IPS DF 19.7 (cell line): ENCODE measurements at regions not wholly inside any gene's neighbourhood (a gene's known extent, or its start where the extent isn't known, plus 50 kb on each side); places are given as distances from the start of the nearest gene placed in this dataset.
"Not testable (repeated sequence)": the region's sequence is repeated elsewhere in the genome, so short reads cannot be mapped to it uniquely, and the experiment has no call there.

Experiments
- DNase-seq: peaks from one replicate; pipeline ENCODE4 v3.0.0-alpha.2; 2013; ENCODE audit warnings: low read depth, low spot score

DNA sequence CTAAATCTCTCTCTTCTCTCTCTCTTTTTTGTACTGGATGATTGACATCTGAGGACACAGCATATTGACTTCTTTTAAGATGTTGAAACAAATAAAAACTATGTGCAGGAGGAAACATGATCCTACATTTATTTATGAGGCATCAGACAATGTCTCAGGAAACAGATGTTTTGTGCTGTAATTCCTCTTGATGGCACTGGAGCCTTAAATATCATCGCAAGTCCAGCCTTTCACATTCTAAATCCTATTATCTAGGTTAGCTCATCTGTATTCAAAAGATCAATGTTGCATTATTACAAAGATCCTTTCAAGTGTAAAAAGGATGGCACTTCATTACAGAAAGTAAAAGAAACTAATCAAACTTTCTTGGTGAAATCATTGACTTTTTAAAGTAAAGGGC, 63.9 kb downstream of the MAT2B start:
- no peak for DNase-seq

DNA sequence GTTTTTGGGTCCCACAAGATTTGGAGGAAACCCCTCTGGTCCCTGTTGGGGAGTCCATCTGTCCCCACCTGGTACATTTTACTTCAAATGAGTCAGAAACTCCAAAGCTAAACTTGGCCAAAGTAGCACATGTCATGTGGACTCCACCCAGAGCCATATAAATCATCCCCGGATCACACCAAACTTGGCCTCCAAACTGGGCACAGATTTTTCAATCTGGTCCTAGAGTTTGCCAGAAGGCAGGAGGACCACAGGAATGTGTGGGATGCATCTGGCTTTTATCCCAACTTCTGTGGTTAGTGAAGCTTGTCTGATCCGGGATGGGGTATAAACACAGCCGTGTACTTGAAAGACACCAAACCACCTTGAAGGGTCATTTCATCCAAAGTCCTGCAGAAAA, 66.3 kb downstream of the MAT2B start:
- DNase-seq = no peak

DNA sequence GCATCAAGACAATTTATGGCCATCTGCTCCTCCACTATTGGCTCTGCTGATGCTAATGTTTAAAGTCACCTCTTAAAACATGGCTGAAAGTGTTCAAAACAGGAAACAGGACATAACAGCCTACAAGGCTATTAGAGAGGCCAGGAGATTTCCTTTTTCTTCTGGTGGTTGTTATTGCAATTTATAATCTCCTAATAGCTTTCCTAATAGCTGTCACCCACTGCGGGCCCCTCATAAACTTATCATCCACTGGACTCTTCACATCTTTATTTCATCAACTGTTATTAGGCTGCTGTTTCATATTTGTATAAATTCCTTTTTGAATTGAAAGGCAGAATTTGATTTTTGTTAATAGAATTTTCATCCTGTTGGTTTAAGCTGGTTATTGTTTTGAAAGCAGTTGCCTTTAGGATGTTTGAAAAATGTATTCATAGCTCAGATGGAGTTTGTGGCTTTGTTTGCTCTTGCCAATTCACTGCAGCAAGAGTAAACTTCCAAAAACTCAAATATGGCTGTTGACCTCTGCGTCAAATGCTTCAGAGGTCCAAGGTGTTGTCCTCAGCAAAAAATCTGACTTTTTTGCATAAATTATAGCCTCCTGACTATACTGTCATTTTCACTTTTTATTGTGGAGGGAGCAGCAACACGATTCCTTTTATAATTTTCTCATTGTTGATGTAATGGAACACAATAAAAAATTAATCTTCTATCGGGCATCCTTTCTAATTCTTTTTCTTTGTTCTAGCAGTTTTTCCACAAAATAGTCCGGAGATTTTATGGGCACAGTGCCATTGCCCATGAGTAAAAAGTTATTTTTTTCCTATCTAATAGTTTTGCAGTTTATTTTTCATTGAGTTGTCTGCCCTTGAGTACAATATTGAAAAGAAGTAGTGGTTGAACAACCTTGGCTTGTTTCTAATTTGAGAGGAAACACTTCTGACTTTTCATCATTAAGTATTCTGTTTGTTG, 69.3 kb downstream of the MAT2B start:
- DNase-seq = no peak

DNA sequence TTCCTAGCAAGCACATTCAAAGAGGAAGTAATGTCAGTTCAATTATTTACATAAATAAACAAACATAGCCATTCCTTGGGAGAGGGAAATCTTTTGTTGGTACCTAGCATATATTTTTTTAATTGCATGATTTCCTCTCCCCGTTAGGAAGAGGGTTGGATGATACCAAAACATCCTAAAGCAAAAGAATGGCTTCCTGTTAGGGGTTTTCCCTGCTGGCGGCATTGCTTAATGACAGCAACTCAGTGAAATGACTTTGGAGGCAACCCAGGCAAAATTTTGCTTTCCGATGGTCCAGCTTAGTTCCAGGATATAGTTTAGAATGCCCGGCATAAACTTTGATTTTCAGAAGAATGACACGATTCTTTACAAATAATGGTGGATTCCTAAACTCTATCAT, 73.2 kb downstream of the MAT2B start:
- no peak for DNase-seq

DNA sequence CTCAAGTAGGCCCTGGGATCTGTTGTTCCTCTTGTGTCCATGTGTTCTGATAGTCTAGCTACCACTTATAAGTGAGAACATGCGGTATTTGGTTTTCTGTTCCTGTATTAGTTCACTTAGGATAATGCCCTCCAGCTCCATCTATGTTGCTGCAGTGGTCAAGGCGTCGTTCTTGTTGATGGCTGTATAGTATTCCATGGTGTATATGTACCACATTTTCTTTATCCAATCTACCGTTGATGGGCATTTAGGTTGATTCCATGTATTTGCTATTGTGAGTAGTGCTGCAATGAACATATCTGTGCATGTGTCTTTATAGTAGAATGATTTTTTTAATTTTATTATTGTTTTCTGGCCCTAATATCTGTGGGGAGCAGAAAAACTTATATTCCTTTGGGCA, 74.3 kb downstream of the MAT2B start:
- DNase-seq = no peak

DNA sequence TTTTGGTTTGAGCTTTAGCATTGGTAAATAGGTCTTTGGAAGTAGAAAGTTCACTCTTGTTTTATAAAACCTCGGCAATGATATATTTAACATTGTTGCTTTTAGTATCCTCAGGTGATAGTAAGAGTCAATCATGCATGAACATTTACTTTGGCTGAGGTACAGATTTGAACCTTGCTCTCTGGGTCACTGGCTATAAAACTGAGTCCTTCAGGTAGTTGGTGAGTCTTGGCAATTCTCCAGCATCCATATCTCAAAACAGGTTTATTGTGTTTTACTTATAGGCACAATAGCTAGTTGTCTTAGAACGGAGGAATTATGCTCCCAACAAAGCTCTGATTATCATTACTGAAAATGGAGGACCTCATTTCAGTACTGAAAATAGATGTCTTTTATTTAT, 75.1 kb downstream of the MAT2B start:
- DNase-seq = no peak

DNA sequence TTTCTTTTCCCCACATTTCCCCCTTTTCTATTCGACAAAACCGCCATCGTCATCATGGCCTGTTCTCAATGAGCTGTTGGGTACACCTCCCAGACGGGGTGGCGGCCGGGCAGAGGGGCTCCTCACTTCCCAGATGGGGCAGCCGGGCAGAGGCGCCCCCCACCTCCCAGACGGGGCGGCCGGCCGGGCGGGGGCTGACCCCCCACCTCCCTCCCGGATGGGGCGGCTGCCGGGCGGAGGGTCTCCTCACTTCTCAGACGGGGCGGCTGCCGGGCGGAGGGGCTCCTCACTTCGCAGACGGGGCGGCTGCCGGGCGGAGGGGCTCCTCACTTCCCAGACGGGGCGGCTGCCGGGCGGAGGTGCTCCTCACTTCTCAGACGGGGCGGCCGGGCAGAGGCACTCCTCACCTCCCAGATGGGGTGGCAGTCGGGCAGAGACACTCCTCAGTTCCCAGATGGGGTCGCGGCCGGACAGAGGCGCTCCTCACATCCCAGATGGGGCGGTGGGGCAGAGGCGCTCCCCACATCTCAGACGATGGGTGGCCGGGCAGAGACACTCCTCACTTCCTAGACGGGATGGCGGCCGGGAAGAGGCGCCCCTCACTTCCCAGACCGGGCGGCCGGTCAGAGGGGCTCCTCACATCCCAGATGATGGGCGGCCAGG, 78.2 kb downstream of the MAT2B start:
- DNase-seq = not testable (repeated sequence)

DNA sequence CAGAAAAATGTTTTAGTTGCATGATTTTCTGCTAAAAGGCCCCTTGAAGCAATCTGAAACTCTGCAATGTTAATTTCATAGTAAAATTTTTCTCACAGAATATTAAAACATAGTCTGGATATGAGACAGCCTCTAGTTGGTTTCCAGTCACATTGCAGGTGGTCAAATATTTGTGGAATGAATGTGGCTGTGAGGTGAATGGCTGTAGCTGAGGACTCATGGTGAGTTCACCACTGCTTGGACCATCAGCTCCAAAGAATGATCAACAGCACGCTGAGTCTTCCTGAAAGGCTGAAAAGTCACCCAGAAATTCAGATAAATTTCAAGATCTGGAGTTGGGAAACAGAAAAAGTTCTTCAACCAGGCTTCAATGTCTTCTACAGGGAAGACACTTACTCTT, 79.8 kb downstream of the MAT2B start:
- DNase-seq = no peak

DNA sequence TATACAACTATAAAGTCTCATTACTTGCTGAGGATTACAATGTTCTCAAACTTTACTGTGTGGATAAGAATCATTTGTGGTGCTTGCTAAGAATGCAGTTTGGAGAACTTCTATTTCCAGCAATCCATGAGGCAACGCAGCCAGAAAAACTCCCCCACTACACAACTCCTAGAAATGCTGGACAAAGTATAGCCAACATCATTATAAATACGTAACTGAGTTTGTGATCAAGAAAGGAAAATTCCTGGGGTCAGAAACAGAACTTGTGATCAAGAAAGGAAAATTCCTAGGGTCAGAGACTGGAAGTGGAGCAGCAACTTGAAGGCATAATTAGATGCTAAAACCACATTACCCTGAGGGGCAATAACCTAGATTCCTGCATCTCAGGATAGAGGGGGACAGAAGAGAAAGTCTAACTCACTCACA, 81.1 kb downstream of the MAT2B start:
- no peak for DNase-seq

DNA sequence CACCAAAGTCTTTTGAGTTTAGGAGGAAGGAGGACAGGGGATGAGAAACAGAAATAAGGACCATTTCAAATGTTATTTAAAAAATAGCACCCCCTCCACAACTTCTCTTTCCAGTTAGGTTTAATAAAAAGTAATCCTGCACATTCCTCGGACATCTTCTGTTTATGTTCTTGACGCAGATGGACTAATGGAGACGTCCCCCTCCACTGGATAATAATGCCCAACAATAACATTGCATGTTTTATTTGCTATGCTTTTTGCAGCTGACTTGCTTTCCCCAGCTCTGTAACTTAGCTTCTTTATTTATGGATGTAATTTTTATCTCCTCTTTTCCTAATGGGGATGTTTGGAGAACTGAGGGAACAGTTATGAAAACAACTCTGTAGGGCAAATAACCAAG, 89.5 kb downstream of the MAT2B start:
- no peak for DNase-seq

DNA sequence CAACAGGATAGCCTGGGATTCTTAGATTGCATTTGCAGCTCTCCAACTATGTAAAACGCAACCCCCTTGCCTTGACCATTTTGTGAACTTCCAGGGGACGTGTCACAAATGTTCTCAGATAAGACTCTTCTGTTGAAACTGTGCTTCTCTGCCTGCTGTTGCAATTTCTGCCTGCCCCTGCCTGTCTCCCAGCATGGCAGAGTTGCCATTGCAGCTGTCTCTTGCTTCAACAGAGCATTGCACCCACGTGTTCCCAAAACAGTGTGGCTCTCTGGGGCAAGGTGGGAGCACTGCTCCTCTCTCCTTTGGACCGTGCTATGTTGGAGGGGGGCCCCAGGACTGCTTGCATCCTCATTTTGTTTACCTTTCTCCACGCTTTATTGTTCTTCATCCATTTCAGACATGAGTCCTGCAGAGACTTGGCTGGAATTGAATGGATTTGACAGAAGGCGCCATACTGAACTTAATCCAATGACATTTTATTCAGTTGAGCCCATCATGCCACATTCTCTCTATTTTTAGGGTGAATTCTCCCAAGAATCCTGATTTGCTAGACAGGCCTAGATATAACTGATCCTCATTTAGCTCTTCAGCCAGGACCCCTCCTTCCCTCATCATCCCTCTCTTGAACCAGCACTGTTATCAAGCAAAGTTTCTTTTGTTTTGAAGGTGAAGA, 90.7 kb downstream of the MAT2B start:
- no peak for DNase-seq

DNA sequence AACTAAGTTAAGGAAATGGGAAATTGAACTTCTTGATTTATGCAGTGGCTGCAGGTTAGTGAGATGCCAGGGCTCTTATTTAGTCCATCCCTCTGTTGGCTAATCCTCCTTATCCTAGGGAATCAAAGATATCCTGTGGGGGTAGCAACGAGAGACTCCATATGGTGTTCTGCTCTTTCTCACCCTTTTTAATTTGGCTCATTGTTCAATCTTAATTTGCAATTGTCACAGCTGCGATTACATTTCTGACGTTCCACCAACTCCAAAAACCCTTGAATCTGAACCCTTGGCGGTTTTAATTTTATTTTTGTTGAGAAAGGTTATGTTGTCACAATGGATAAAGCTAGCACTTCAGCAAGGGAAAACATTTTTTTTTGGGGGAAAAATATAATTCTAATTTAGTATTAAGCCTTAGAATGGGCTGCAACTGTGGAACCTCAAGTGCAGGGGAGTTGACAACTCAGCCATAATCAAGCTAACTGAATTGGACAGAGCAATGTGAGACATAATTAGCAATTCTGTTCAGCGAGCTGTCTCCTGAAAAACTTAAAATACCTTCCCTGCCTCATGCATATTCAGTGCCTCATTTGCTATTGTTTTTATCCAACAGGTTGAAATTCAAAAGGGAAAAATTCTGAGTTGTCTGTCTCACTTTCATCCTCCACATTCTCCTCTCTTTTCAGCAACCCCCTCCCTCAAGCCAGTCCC, 91.3 kb downstream of the MAT2B start:
- no peak for DNase-seq

DNA sequence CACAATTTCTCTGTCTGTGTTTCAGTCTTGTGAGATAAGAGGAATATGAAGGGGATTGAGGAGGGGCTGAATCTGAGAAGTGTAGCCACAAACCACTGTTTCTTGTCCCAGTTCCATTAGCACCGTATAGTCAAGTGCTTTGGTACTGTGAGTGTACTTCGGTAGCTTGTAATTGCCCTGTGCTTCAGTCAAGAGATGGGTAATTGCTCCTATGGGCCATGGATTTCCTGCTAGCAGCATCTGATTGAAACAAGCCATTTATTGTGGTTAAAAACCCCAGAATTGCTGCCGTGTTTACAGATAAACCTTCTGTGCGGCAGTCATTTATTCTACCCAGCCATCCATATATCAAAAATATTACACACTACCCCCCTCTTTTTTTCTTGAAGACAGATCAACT, 98.6 kb downstream of the MAT2B start:
- no peak for DNase-seq

DNA sequence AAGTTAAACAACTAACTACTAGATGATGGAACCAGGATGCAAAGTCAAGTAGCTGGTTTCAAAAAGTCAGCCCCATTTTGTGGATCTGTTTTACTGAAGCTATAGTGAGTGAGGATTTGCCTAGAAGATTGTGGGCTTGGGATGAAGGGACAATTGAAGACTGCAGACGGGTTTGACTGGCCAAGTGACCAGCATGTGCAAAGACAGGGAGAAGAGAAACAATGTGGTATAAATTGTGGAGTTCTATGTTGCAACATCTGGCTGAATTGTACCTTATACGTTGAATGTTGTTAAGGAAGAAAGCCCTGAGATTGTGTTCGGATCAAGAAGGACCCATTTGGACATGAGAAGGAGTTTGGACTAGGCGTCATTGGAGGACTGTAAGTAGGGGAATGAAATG, 101.8 kb downstream of the MAT2B start:
- no peak for DNase-seq

DNA sequence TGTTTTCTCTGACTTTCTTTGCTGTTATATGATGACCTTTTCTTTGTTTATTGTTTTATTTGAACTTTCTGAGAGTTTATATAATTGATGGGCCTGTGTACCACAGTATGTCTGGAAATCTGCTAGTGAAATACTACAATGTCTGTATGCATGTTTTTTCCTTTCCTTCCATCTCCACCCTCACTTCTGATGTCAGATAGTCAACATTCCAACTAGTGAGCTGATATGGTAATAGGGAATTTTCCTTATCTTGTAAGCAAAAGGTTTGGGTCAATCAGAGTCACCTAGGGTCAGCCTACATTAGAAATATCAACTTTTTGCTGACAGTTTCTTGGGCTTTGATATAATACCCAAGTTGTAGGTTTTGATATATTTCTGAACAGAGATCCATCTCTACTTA, 103.2 kb downstream of the MAT2B start:
- no peak for DNase-seq

DNA sequence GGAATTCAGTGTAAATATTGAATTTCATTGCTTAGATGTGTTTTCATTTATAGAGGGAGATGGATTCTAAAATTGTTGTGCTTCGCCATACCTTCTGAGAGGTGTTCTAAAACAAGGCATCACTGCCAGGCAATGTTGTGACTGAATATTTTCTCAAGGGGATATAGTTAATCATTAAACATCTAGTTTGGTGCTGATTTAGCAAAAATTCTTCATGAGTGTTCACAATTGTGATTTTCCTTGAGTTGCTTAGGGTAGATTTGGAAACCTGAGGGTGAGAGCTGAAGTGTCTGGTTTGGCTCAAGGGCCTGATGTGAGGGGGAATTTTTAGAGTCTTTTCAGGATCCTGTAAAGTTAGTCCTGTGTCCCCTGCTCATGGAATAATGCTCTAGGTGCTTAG, 104.5 kb downstream of the MAT2B start:
- DNase-seq = no peak

DNA sequence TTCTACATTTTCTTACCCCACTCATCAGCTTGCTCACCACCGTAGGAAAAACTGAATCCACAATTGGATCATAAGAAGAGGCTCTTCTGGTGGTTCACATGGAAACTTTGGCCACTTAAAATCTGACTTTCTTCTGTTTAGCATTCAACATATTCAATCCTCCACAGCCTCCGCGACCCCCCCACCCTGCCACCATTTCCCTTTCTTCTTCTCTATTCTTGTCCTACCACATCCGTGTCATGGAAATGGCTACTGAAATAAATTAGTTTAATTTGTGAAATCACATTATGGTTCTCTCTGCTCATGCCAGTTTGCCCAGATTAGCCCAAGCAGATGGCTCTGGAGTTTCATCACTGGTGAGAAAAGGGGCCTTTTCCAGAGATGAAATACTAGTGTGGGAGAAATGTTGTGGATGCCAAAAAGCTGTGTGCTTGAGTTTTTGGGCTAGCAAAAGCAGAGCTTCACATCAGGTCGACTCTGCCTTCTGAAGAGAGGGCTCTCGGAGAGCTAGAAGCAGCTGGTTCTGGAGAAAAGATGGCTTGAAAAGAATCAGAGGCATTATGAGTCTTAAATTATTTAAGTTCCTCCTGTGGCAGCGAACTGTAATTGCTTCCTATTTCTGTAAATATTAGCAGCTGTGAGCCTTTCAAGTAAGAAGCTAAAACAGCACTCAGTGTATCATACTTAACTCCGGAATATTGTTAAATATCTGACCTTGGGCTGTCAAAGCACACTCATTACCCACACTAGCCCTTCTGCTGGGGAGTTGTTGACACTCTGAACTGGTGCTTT, 107.1 kb downstream of the MAT2B start:
- DNase-seq = no peak

DNA sequence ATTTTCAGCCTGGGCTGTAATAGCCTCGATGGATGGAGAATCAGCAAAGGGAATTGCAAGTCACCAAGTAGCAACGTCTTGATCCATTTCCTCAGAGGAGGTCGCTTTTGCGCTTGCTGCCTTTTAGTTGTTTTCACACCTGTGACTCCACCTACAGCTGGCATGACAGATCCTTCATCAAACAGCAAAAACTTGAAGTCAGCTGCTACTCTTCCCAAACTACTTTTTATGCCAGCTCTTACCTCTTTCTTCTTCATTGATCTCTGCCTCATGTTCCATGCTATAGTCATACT, 107.7 kb downstream of the MAT2B start:
- DNase-seq = no peak

DNA sequence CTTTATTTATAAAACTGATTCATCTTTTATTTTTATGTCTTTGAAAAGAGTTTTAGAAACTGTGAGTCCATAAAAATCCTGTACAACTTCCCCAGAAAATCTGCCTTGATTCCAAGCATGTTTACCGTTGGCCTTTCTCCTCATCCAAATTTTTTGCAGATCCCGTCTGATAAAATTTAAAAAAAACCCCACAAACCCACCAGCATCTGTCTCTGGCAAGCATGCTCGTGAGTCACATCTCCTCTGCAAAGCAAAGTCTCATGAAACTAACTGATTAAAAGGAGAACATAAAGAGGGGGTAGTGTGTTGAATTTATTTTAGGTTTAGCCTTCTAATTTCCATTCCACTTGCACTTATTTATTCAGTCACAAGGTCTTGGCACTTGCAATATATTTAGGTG, 109.4 kb downstream of the MAT2B start:
- DNase-seq = no peak

DNA sequence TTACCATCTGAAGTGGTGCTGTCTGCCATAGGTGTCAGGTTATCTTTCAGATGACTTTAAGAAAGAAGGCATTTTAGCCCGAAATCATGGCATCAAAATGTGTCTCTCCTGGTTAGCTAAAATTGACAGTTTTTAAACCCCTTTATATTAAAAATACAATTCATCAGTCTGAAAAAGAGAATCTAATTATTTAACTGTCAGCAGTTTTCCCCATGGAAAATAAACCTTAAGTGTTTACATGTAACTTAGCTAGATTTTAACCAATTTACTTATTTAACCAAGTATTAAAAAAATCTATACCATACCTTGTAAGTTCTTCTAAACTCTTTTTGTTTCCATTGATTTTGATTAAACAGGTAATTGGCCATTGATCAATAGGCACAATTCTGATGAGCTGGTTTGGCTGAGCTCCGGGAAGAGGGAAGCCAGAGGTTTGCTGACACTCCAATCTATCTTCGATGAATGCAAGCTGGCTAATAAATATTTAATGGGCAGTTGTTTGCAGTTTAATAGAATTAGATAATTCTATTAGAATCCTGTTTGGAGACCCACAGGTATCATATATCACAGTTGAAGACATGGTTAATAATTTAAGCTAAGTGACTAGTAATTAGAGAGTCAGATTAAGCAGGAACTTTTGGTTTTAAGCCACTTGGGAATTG, 114.0 kb downstream of the MAT2B start:
- DNase-seq = no peak

DNA sequence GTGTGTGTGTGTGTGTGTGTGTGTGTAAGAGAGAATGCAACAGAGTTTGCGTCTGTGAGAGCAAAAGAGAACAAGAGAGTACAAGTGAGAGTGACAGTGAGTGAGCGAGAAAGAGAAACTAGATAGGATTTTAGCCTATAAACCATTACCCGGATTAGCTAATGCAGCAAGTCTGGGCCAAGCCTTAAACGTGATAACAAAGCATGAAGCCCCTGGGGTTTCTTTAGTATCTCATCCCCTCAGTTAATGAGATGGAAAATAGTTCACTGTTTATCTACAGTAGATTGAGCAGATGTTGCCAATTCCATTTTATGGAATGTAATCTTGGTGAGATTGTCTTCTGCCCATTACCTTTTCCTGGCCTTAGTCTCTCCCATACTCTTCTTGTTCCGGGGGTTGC, 114.5 kb downstream of the MAT2B start:
- no peak for DNase-seq
